Fibroblast of lung (primary cell): ENCODE measurements at regions not wholly inside any gene's neighbourhood (a gene's known extent, or its start where the extent isn't known, plus 50 kb on each side); places are given as distances from the start of the nearest gene placed in this dataset.

Experiments used
- CTCF ChIP-seq, 2 donors: IDR thresholded peaks in 1 of 2; conservative IDR thresholded peaks in 1 of 2; 1 replicate in 1 of 2; 2 replicates in 1 of 2; pipeline ENCODE4 v1.5.1; 2011 to 2012; ENCODE audit warnings: low read length in 2 of 2, control low read depth in 1 of 2, inconsistent platforms in 1 of 2, low read depth in 1 of 2, mild to moderate bottlenecking in 1 of 2
- EZH2 ChIP-seq: IDR thresholded peaks from 2 replicates; pipeline ENCODE4 v1.5.1; 2012; ENCODE audit warnings: low read length, control low read depth, mild to moderate bottlenecking; ENCODE audit errors: missing control alignments

GRCh38 chr3:118228151-118228550 is 806.5 kb downstream of the IGSF11 start:
- TF ChIP-seq CTCF (conservative IDR thresholded peaks at IDR 0.05 in 1 of 2, IDR thresholded peaks at IDR 0.05 in 1 of 2; ENCODE audit: low read depth in 1 of 2, low read length in 2 of 2), result no peak
- TF ChIP-seq EZH2, result no peak
